Stomach (tissue), 4 donors: ENCODE measurements at regions not wholly inside any gene's neighbourhood (a gene's known extent, or its start where the extent isn't known, plus 50 kb on each side); places are given as distances from the start of the nearest gene placed in this dataset.

Source experiments
- CTCF ChIP-seq, 7 experiments: fragments of 450-650 bp in 4 of 7; fragments of 200-600 bp in 3 of 7; sonication (generic) in 3 of 7; IDR thresholded peaks; one replicate each; pipeline ENCODE4 v1.5.1; 2016 to 2019; ENCODE audit warnings: antibody characterized with exemption in 7 of 7, control low read depth in 2 of 7, mild to moderate bottlenecking in 1 of 7
- POLR2A ChIP-seq, 4 donors: fragments of 450-650 bp; IDR thresholded peaks; one replicate each; pipeline ENCODE4 v1.6.1; 2016; ENCODE audit warnings: antibody characterized with exemption in 4 of 4, control low read depth in 2 of 4, mild to moderate bottlenecking in 1 of 4, moderate library complexity in 1 of 4
- POLR2AphosphoS5 ChIP-seq, 3 donors: sonication (generic); formaldehyde crosslinking; IDR thresholded peaks; one replicate each; pipeline ENCODE4 v1.6.1; 2016; ENCODE audit warnings: antibody characterized with exemption in 3 of 3

- TF ChIP-seq CTCF (IDR thresholded peaks at IDR 0.05) = no peak
- no peak for TF ChIP-seq POLR2AphosphoS5 (IDR thresholded peaks at IDR 0.05)
- TF ChIP-seq POLR2A (IDR thresholded peaks at IDR 0.05) = no peak
These were observed 930.3 kb downstream of the QKI start for GRCh38 chr6:164344801-164345291.
